Small intestine (tissue), 7 donors: ENCODE measurements at regions not wholly inside any gene's neighbourhood (a gene's known extent, or its start where the extent isn't known, plus 50 kb on each side); places are given as distances from the start of the nearest gene placed in this dataset.
"Not testable (repeated sequence)": the region's sequence is repeated elsewhere in the genome, so short reads cannot be mapped to it uniquely, and the experiment has no call there.

Experiments
- DNase-seq, 2 donors: peaks; one replicate each; pipeline versions ENCODE4 v3.0.0 to v3.0.0-alpha.2; 2013
- FAIRE-seq: peaks from 2 replicates; lab custom pipeline; 2012; peaks lifted over from hg19 to GRCh38; lab: Jason Lieb, UNC
- H3K27ac ChIP-seq, 3 donors: one replicate each; pipeline ENCODE4 v1.5.1; 2013; ENCODE audit warnings: low read length in 2 of 3, mild to moderate bottlenecking in 2 of 3, control low read depth in 1 of 3, inconsistent platforms in 1 of 3, low read depth in 1 of 3, moderate library complexity in 1 of 3
- H3K27me3 ChIP-seq, 3 donors: one replicate each; pipeline ENCODE4 v1.6.1; 2013; ENCODE audit warnings: low read length in 3 of 3, inconsistent platforms in 1 of 3; ENCODE audit not compliant: control insufficient read depth in 3 of 3, insufficient read depth in 3 of 3
- H3K36me3 ChIP-seq, 3 donors: one replicate each; pipeline ENCODE4 v1.6.1; 2013; ENCODE audit warnings: low read length in 3 of 3, inconsistent platforms in 1 of 3, low read depth in 1 of 3, mild to moderate bottlenecking in 1 of 3, moderate library complexity in 1 of 3; ENCODE audit not compliant: control insufficient read depth in 3 of 3, insufficient read depth in 2 of 3
- H3K4me1 ChIP-seq, 3 donors: one replicate each; pipeline ENCODE4 v1.6.1; 2013; ENCODE audit warnings: low read length in 2 of 3, inconsistent platforms in 1 of 3, low read depth in 1 of 3, mild to moderate bottlenecking in 1 of 3, moderate library complexity in 1 of 3; ENCODE audit not compliant: control insufficient read depth in 3 of 3, insufficient read depth in 2 of 3
- H3K4me3 ChIP-seq, 3 donors: one replicate each; pipeline ENCODE4 v1.5.1; 2013; ENCODE audit warnings: low read length in 3 of 3, control low read depth in 1 of 3, inconsistent platforms in 1 of 3, low read depth in 1 of 3, mild to moderate bottlenecking in 1 of 3, moderate library complexity in 1 of 3
- H3K9me3 ChIP-seq, 2 donors: one replicate each; pipeline ENCODE4 v1.6.1; 2013; ENCODE audit warnings: low read depth in 1 of 2, low read length in 1 of 2; ENCODE audit not compliant: control insufficient read depth in 2 of 2, insufficient read depth in 1 of 2
- WGBS, 3 donors: extraction: QIAGEN DNeasy Blood & Tissue Kit; methylation state at CpG; one replicate each; pipeline ENCODE4 v1.1.7; 2013; 5-methylcytosine and 5-hydroxymethylcytosine counted together
- donor health status: healthy with polysubstance abuse.
- donor health status: control.
- donor health status: control.
- donor health status: Bipolar disorder and iron deficiency.
- donor health status: healthy.

GRCh38 chr11:21641869-21642268 is 551.0 kb upstream of the ANO5 start:
- DNase-seq (no peak), FAIRE-seq (no peak)
- H3K27me3 ChIP-seq, result no peaks in the 10 kb centered on the region
- H3K9me3 ChIP-seq, result no peaks in the 10 kb centered on the region
- no peak overlapping the region for H3K27ac ChIP-seq
- no peaks in the 10 kb centered on the region for H3K36me3 ChIP-seq
- H3K4me1 ChIP-seq, result no peaks in the 10 kb centered on the region
- no peak overlapping the region for H3K4me3 ChIP-seq
- WGBS, 3 donors, result 90 to 93% (median 91%) methylated on average over 3 of the region's 3 CpGs

GRCh38 chr11:21646351-21646750 is 546.5 kb upstream of the ANO5 start:
- H3K27me3 ChIP-seq, result peaks cover 0 to 2% (median 0%) of the 10 kb centered on the region in 3 donors
- FAIRE-seq (no peak), DNase-seq (no peak)
- no peaks in the 10 kb centered on the region for H3K9me3 ChIP-seq
- H3K4me1 ChIP-seq, result no peaks in the 10 kb centered on the region
- H3K4me3 ChIP-seq, result no peak overlapping the region
- H3K36me3 ChIP-seq, result no peaks in the 10 kb centered on the region
- H3K27ac ChIP-seq, result no peak overlapping the region
- 65 to 83% (median 72%) methylated on average over 1 of the region's 1 CpG for WGBS, 3 donors

- Histone ChIP-seq H3K4me3 (no peak overlapping the region), H3K27me3 (peaks cover 0 to 2% (median 0%) of the 10 kb centered on the region in 3 donors), H3K4me1 (no peaks in the 10 kb centered on the region), H3K9me3 (no peaks in the 10 kb centered on the region), H3K36me3 (no peaks in the 10 kb centered on the region), H3K27ac (no peak overlapping the region)
- FAIRE-seq (no peak), DNase-seq (no peak)
- WGBS, 3 donors, result 15 to 46% (median 25%) methylated on average over 1 of the region's 1 CpG
Measured at GRCh38 chr11:21650961-21651360, 541.9 kb upstream of the ANO5 start.

DNA sequence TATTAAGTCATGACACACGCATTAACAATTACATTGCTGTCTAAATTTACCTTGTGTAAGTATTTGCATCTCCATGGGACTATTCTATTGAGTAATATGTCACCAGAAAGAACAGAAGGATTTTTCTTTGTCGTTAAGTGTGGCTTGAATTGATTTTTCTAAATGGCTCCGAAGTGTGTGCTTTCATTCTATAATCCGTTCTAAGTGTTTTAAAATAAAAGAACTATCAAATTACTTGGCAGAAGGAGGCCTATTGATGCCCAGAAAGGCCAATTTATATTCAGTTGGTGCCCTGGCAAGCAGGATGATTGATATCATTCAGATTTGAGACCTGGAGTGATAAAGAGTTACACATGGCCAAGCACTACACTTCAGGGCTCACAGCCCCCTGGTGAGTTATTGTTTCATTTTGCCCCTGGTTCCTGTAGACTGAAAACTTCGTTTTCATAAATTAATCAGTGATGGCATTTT is 538.9 kb upstream of the ANO5 start:
- H3K27me3 ChIP-seq, result no peaks in the 10 kb centered on the region
- DNase-seq (no peak), FAIRE-seq (no peak)
- no peak overlapping the region for H3K27ac ChIP-seq
- no peaks in the 10 kb centered on the region for H3K36me3 ChIP-seq
- H3K4me3 ChIP-seq, result no peak overlapping the region
- no peaks in the 10 kb centered on the region for H3K9me3 ChIP-seq
- 31 to 45% (median 44%) methylated on average over 5 of the region's 5 CpGs for WGBS, 3 donors
- no peaks in the 10 kb centered on the region for H3K4me1 ChIP-seq

DNA sequence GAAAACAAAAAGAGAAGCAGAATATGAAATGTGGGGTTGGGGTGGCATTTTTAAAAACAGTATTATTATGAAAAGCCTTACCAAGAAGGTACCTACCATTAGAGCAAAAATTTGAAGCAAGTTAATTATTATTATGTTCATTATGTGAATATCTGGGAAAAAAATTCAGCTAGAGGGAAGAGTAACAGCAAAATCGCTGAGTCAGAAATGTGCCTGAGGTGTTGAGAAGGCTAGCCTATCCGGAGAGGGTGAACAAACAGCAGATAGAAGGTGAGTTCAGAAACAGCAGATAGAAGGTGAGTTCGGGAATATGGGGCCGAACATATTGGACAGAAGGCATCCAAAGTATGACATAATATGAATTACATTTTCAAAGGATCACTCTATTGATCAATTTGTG is 536.8 kb upstream of the ANO5 start:
- DNase-seq (no peak), FAIRE-seq (no peak)
- no peak overlapping the region for H3K4me3 ChIP-seq
- no peaks in the 10 kb centered on the region for H3K4me1 ChIP-seq
- H3K27ac ChIP-seq, result no peak overlapping the region
- H3K36me3 ChIP-seq, result no peaks in the 10 kb centered on the region
- no peaks in the 10 kb centered on the region for H3K27me3 ChIP-seq
- WGBS, 3 donors, result 78 to 87% (median 80%) methylated on average over 4 of the region's 4 CpGs
- no peaks in the 10 kb centered on the region for H3K9me3 ChIP-seq

DNA sequence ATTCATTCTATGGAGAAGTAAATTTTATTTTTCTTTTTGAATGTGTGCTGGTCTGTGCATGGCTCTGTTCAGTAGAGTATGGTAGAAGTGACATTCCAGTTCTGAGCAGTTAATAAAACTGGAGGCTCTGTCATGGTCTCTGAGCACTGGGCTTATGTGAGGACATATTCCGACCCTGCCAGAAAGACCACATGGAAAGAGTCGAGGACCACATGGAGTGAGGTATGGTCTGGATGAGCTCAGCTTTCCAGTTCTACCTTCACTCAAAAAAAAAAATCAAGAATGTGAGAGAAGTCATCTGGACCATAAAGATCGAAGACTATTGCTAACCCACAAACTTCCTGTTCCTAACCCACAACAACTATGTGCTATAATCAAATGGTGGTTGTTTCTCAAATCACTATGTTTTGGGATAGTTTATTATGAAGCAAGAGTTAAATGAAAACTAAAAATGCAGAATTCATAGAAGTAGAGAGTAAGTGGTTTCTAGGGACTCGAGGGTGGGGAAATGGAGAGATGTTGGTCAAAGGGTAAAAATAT is 534.2 kb upstream of the ANO5 start:
- no peak for DNase-seq
- 67 to 78% (median 71%) methylated on average over 4 of the region's 4 CpGs for WGBS, 3 donors
- FAIRE-seq, result no peak

DNA sequence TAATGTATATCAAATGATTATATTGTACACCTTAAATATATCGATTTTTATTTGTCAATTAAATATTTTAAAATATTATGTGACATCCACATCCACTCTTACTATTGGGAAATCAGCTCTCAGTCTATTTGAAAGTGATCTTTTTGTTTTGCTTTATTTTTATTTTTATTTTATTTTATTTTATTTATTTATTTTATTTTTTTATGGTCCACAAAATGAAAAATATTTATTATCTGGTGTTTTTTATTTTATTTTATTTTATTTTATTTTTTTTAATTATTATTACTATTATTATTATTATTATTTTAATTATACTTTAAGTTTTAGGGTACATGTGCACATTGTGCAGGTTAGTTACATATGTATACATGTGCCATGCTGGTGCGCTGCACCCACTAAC is 533.5 kb upstream of the ANO5 start:
- 67 to 77% (median 69%) methylated on average over 1 to 2 of the region's 2 CpGs for WGBS, 3 donors
- H3K4me3 ChIP-seq, DNase-seq, H3K27me3 ChIP-seq, H3K9me3 ChIP-seq, H3K4me1 ChIP-seq, H3K27ac ChIP-seq, H3K36me3 ChIP-seq: not testable (repeated sequence)
- peak; percentile 88 for FAIRE-seq

More for the DNA sequence above, 534.2 kb upstream of the ANO5 start:
- Histone ChIP-seq H3K4me1 (no peaks in the 10 kb centered on the region), H3K27me3 (no peaks in the 10 kb centered on the region), H3K27ac (no peak overlapping the region), H3K36me3 (no peaks in the 10 kb centered on the region), H3K4me3 (no peak overlapping the region), H3K9me3 (no peaks in the 10 kb centered on the region)

- no peak for FAIRE-seq
- H3K4me1 ChIP-seq, result no peaks in the 10 kb centered on the region
- H3K27ac ChIP-seq, result no peak overlapping the region
- no peaks in the 10 kb centered on the region for H3K27me3 ChIP-seq
- H3K9me3 ChIP-seq, result no peaks in the 10 kb centered on the region
- DNase-seq, result no peak
- no peak overlapping the region for H3K4me3 ChIP-seq
- H3K36me3 ChIP-seq, result no peaks in the 10 kb centered on the region
Measured at GRCh38 chr11:21659961-21660360, 532.9 kb upstream of the ANO5 start.

- no peaks in the 10 kb centered on the region for H3K4me1 ChIP-seq
- WGBS, 3 donors, result 62 to 73% (median 73%) methylated on average over 6 of the region's 6 CpGs
- no peaks in the 10 kb centered on the region for H3K27me3 ChIP-seq
- FAIRE-seq, result no peak
- H3K27ac ChIP-seq, result no peak overlapping the region
- no peak overlapping the region for H3K4me3 ChIP-seq
- DNase-seq, result no peak
- H3K9me3 ChIP-seq, result peaks cover 0 to 2% of the 10 kb centered on the region in 2 donors
- no peaks in the 10 kb centered on the region for H3K36me3 ChIP-seq
Measured at GRCh38 chr11:21675049-21675616, 517.8 kb upstream of the ANO5 start.
